AG04449 (cell line): ENCODE measurements at regions not wholly inside any gene's neighbourhood (a gene's known extent, or its start where the extent isn't known, plus 50 kb on each side); places are given as distances from the start of the nearest gene placed in this dataset.

Experiments
- CTCF ChIA-PET: fragments of 350-600 bp; formaldehyde crosslinking; extraction: SDS; loops from one replicate; lab custom pipeline; 2021; ENCODE audit warnings: antibody characterized with exemption; lab: Yijun Ruan, JAX
- POLR2A ChIA-PET: fragments of 400-600, 350-600 bp; formaldehyde crosslinking; extraction: SDS; loops from one replicate; lab custom pipeline; 2020; ENCODE audit warnings: antibody characterized with exemption, inconsistent platforms; lab: Yijun Ruan, JAX
- DNase-seq: peaks from one replicate; pipeline ENCODE4 v3.0.0-alpha.2; 2010; ENCODE audit warnings: low read depth, low spot score
- H3K4me3 ChIP-seq: 2 replicates; pipeline ENCODE4 v1.5.1; 2011; ENCODE audit warnings: low read depth, mild to moderate bottlenecking, control low read depth, low read length
- TF ChIP-seq, protein P1 (sequence below): IDR thresholded peaks from one replicate; pipeline ENCODE4 v1.5.1; 2011; ENCODE audit warnings: mild to moderate bottlenecking, moderate library complexity, low read length, control low read depth, inconsistent platforms; ENCODE audit not compliant: insufficient read depth; ENCODE audit errors: missing control alignments

DNA sequence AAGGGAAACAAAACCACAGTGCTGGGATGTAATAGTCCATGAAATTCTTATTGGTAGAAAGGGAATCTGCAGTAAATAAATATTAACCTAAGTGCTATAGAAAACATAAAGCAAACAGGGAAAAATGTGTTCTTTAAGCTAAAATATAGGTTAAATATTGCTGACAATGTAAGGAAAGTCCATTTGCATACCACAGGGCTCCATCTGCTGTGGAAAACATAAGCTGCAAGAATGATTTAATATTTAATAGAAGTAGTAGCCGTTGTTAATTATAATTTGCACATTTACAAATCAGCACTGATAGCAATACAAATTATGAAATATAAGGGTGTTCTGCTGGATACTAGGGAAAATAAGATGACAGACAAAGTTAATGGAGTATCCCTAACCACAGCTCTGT is 444.9 kb upstream of the PKN2 start:
- no peak overlapping the region for H3K4me3 ChIP-seq
- ChIA-PET CTCF (interaction anchor here (0.7 to 1.3 kb wide), 3 partner anchors 10 to 58 kb away, joined by 3 to 6 read pairs (median 4); no protein-coding TSS in a partner anchor), POLR2A (interaction anchor here (0.6 kb wide), 1 partner anchor 905 kb away, joined by 4 read pairs; no protein-coding TSS in a partner anchor)
- TF ChIP-seq, protein P1, sequence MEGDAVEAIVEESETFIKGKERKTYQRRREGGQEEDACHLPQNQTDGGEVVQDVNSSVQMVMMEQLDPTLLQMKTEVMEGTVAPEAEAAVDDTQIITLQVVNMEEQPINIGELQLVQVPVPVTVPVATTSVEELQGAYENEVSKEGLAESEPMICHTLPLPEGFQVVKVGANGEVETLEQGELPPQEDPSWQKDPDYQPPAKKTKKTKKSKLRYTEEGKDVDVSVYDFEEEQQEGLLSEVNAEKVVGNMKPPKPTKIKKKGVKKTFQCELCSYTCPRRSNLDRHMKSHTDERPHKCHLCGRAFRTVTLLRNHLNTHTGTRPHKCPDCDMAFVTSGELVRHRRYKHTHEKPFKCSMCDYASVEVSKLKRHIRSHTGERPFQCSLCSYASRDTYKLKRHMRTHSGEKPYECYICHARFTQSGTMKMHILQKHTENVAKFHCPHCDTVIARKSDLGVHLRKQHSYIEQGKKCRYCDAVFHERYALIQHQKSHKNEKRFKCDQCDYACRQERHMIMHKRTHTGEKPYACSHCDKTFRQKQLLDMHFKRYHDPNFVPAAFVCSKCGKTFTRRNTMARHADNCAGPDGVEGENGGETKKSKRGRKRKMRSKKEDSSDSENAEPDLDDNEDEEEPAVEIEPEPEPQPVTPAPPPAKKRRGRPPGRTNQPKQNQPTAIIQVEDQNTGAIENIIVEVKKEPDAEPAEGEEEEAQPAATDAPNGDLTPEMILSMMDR = no peak
- DNase-seq = no peak

DNA sequence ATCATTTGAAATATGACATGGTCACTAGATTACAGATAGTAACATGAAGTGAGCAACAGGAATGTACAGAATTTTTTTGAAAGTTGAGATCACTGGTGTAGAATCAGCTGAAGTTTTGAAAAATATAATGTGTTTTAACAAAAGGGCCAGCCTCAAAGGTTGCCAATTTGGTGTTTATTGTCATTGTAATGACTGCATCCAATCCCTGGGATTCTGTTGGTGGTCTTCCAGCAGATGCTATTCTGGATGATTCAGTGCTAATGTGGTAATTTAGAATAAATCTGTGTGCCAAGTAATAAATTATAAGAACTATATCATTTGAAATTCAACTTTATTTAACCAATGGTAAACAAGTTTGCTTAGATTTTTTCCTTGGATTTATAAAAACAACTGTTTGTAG is 436.4 kb upstream of the PKN2 start:
- TF ChIP-seq, protein P1 = no peak
- H3K4me3 ChIP-seq = no peak overlapping the region
- POLR2A ChIA-PET = no interaction called here
- CTCF ChIA-PET = no interaction called here
- no peak for DNase-seq

DNA sequence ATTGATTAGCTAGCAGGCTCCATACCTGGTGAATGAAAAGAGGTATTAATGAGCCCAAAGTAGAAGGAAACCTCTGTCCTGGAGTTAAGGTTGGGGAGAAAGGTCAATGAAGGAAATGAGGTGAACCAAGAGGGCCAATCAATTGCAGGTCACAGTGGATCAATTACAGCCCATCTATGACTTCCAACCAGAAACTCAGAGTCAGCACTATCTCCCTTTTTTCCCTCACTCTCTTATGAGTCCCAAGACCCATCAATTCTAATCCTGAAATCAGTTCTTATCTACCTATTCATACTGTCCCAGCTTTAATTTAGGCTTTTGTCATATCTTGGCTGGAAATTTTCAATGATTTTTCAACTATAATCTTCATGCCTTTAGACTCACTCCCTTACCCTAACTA is 433.2 kb upstream of the PKN2 start:
- no peak for DNase-seq
- TF ChIP-seq, protein P1 = no peak
- CTCF ChIA-PET = no interaction called here
- POLR2A ChIA-PET = no interaction called here
- no peak overlapping the region for H3K4me3 ChIP-seq

DNA sequence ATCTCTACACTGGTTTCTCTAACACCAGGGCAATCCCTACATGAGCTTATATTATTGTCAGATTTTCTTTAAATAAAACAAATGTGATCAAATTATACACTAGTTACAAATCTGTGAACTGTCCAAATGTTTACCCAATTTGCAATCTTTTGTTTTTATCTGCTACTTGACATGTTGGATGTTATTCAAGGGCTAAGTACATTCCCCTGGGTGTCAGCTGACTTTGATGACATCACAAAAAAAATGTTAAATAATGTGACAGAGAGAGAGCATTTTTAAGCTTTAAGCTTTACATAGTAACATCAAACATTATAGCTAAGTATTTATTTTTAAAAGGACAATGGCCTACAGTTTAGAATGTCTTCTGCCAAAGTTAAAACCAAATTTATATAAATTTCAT is 431.3 kb upstream of the PKN2 start:
- H3K4me3 ChIP-seq = no peak overlapping the region
- TF ChIP-seq, protein P1 = no peak
- no peak for DNase-seq
- POLR2A ChIA-PET = no interaction called here
- CTCF ChIA-PET = no interaction called here

DNA sequence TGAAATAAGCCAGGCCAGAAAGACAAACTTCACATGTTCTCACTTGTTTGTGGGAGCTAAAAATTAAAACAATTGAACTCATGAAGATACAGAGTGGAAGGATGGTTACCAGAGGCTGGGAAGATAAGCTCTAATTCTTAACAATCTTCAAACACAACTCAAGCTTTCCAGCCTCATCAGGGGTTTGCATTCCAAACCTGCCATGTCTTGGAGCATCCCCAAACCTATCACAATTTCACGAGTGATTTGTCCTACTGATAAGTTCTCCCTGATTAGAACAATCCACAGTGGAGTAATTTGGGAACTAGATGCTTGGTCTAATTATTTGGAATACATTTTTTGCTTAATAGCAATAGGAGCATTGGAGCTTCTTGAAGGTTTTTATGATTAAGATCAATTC is 418.5 kb upstream of the PKN2 start:
- no peak for DNase-seq
- ChIA-PET CTCF (no interaction called here), POLR2A (no interaction called here)
- no peak overlapping the region for H3K4me3 ChIP-seq
- TF ChIP-seq, protein P1 = no peak

GRCh38 chr1:88266051-88266450 is 418.0 kb upstream of the PKN2 start:
- CTCF ChIA-PET = no interaction called here
- no peak overlapping the region for H3K4me3 ChIP-seq

More at GRCh38 chr1:88266051-88266450, 418.0 kb upstream of the PKN2 start:
- TF ChIP-seq, protein P1 = no peak
- POLR2A ChIA-PET = no interaction called here
- DNase-seq = no peak
